ENCODE measurements at regions not wholly inside any gene's neighbourhood (a gene's known extent, or its start where the extent isn't known, plus 50 kb on each side); places are given as distances from the start of the nearest gene placed in this dataset.

DNA sequence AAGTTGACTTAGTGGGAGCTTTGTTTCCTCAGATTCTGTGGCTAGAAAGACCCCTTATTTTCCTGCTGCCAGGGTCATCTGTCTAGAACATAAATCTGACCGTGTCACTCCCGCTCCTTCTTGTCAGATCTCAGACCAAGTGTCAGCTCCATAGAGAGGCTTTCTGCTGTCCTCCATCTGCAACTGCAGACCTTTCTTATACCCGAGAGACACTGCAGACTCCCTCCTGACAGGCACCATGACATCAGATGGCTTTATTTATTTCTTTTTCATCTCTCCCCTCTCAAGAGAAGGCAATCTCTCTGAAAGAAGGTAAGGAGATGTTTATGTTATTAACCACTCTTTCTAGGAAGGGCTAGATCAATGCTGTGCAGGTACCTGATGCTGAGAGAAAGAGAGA is 726.5 kb downstream of the UQCRFS1 start:
- no peak overlapping the region for H2BK5ac ChIP-seq (ENCODE audit: low read length)
- no peak overlapping the region for H2BK15ac ChIP-seq (replicated peaks; ENCODE audit: low read depth)
- H3K79me1 ChIP-seq (ENCODE audit: low read length), result no peaks in the 10 kb centered on the region
- no peaks in the 10 kb centered on the region for H3K4me1 ChIP-seq (ENCODE audit: control insufficient read depth, low read depth, low read length)
- no peak overlapping the region for H2AK5ac ChIP-seq (ENCODE audit: low read length)
- H3K23ac ChIP-seq (ENCODE audit: low read length), result no peak overlapping the region
- no CpG with 5 or more reads among the region's 3 CpGs for WGBS (ENCODE audit: extremely low coverage, insufficient coverage, low lambda C conversion rate)
- H3K27ac ChIP-seq (ENCODE audit: low read depth, low read length), result no peak overlapping the region
- DNase-seq, result no peak
- no peak overlapping the region for H3K4me2 ChIP-seq (ENCODE audit: low read length)
- H3K27me3 ChIP-seq (ENCODE audit: insufficient read depth, low read length, poor library complexity), result no peaks in the 10 kb centered on the region
- no peak overlapping the region for H3K4me3 ChIP-seq (ENCODE audit: low read length)
- no peaks in the 10 kb centered on the region for H3K36me3 ChIP-seq (ENCODE audit: control insufficient read depth, insufficient read depth, low read length)
- no peak overlapping the region for H3K18ac ChIP-seq (ENCODE audit: low read length)
- no peak overlapping the region for H3K56ac ChIP-seq (ENCODE audit: low read length)
- H4K5ac ChIP-seq (ENCODE audit: low read length), result no peak overlapping the region
- H3K79me2 ChIP-seq (ENCODE audit: control insufficient read depth, insufficient read depth, low read length), result no peaks in the 10 kb centered on the region
- H3K4ac ChIP-seq (ENCODE audit: low read depth, low read length), result no peak overlapping the region
- no peak overlapping the region for H3K9ac ChIP-seq (ENCODE audit: low read length)
- H2BK120ac ChIP-seq (ENCODE audit: low read depth, low read length), result no peak overlapping the region
- H4K8ac ChIP-seq (ENCODE audit: low read depth, low read length), result no peak overlapping the region

DNA sequence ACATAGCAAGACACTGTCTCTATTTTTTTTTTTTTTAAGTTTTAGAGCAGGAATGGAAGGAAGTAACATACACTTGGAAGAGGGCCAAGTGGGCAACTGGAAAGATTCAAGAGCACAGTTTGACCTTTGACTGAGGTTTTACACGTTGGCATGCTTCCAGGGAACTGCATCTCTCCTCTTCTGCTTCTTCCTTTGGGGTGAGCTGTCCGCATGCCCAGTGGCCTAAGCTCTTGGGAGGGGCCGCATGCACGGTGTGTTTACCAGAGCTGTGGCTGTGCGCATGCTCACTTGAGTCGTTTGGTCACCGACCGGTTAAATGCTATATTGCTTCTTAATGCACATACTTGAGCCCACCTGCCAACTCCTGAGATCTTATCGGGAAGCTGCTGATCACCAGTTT is 727.7 kb downstream of the UQCRFS1 start:
- H4K5ac ChIP-seq (ENCODE audit: low read length), result no peak overlapping the region
- no peaks in the 10 kb centered on the region for H3K79me2 ChIP-seq (ENCODE audit: control insufficient read depth, insufficient read depth, low read length)
- H3K27me3 ChIP-seq (ENCODE audit: insufficient read depth, low read length, poor library complexity), result no peaks in the 10 kb centered on the region
- no peak overlapping the region for H3K9ac ChIP-seq (ENCODE audit: low read length)
- H2AK5ac ChIP-seq (ENCODE audit: low read length), result no peak overlapping the region
- no peak overlapping the region for H3K18ac ChIP-seq (ENCODE audit: low read length)
- no peaks in the 10 kb centered on the region for H3K79me1 ChIP-seq (ENCODE audit: low read length)
- H3K4me2 ChIP-seq (ENCODE audit: low read length), result no peak overlapping the region
- H2BK120ac ChIP-seq (ENCODE audit: low read depth, low read length), result no peak overlapping the region
- H2BK5ac ChIP-seq (ENCODE audit: low read length), result no peak overlapping the region
- no peaks in the 10 kb centered on the region for H3K36me3 ChIP-seq (ENCODE audit: control insufficient read depth, insufficient read depth, low read length)
- no peak overlapping the region for H4K8ac ChIP-seq (ENCODE audit: low read depth, low read length)
- H3K4me1 ChIP-seq (ENCODE audit: control insufficient read depth, low read depth, low read length), result no peaks in the 10 kb centered on the region
- no peak overlapping the region for H3K4ac ChIP-seq (ENCODE audit: low read depth, low read length)
- no peak for DNase-seq
- H3K23ac ChIP-seq (ENCODE audit: low read length), result no peak overlapping the region
- H3K27ac ChIP-seq (ENCODE audit: low read depth, low read length), result no peak overlapping the region
- H3K56ac ChIP-seq (ENCODE audit: low read length), result no peak overlapping the region
- WGBS (ENCODE audit: extremely low coverage, insufficient coverage, low lambda C conversion rate), result no CpG with 5 or more reads among the region's 9 CpGs
- H3K4me3 ChIP-seq (ENCODE audit: low read length), result no peak overlapping the region
- no peak overlapping the region for H2BK15ac ChIP-seq (replicated peaks; ENCODE audit: low read depth)

DNA sequence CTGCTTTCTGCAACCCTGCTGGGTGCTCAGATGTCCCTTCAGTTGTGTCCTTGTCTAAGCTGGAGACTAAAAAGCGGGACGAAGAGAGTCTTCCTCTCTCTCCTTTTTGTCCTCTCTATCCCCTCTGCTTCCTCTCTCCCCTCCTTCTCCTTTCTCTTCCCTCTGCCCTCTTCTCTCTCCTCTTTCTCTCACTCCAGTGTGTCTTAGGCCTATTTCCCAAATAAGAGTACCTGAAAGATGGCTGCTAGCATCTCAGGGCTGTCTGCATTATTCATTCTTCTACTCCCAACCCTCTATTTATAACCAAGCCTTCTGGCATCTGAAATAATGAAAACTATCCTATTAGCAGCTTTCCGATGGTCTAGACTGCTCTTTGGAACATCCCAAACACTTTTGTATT is 729.8 kb downstream of the UQCRFS1 start:
- Histone ChIP-seq H3K27ac (ENCODE audit: low read depth, low read length) (no peak overlapping the region), H4K8ac (ENCODE audit: low read depth, low read length) (no peak overlapping the region), H3K79me1 (ENCODE audit: low read length) (no peaks in the 10 kb centered on the region), H3K4me3 (ENCODE audit: low read length) (no peak overlapping the region), H2AK5ac (ENCODE audit: low read length) (no peak overlapping the region), H3K4me2 (ENCODE audit: low read length) (no peak overlapping the region), H3K56ac (ENCODE audit: low read length) (no peak overlapping the region), H2BK15ac (replicated peaks; ENCODE audit: low read depth) (no peak overlapping the region), H3K18ac (ENCODE audit: low read length) (no peak overlapping the region), H4K5ac (ENCODE audit: low read length) (no peak overlapping the region), H2BK120ac (ENCODE audit: low read depth, low read length) (no peak overlapping the region), H3K36me3 (ENCODE audit: control insufficient read depth, insufficient read depth, low read length) (no peaks in the 10 kb centered on the region), H3K79me2 (ENCODE audit: control insufficient read depth, insufficient read depth, low read length) (no peaks in the 10 kb centered on the region), H3K23ac (ENCODE audit: low read length) (no peak overlapping the region), H2BK5ac (ENCODE audit: low read length) (no peak overlapping the region), H3K4ac (ENCODE audit: low read depth, low read length) (no peak overlapping the region), H3K27me3 (ENCODE audit: insufficient read depth, low read length, poor library complexity) (no peaks in the 10 kb centered on the region), H3K9ac (ENCODE audit: low read length) (no peak overlapping the region), H3K4me1 (ENCODE audit: control insufficient read depth, low read depth, low read length) (no peaks in the 10 kb centered on the region)
- DNase-seq, result no peak
- no CpG with 5 or more reads among the region's 3 CpGs for WGBS (ENCODE audit: extremely low coverage, insufficient coverage, low lambda C conversion rate)

DNA sequence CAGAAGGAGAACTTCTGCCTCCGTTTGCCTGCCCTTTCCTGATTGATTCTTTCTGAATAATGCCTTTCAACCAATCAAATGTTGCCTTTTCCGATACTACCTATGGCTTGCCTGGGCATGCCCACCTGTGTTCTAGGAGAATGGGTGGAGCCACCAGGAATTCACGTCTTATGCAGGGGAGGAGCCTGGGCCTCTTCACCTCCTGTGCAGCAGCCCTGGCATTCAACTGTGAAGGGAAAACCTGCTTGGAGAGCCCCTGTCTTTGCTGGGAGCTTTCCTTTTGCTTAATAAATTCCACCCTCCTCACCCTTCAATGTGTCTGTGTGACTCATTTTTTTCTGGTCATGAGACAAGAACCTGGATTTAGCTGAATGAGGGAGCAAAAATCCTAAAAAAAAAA is 730.7 kb downstream of the UQCRFS1 start:
- no peaks in the 10 kb centered on the region for H3K79me1 ChIP-seq (ENCODE audit: low read length)
- H3K27ac ChIP-seq (ENCODE audit: low read depth, low read length), result no peak overlapping the region
- H3K79me2 ChIP-seq (ENCODE audit: control insufficient read depth, insufficient read depth, low read length), result no peaks in the 10 kb centered on the region
- no peak overlapping the region for H2AK5ac ChIP-seq (ENCODE audit: low read length)
- no peak overlapping the region for H2BK5ac ChIP-seq (ENCODE audit: low read length)
- H3K4me3 ChIP-seq (ENCODE audit: low read length), result no peak overlapping the region
- H3K23ac ChIP-seq (ENCODE audit: low read length), result no peak overlapping the region
- no peak overlapping the region for H3K56ac ChIP-seq (ENCODE audit: low read length)
- no peaks in the 10 kb centered on the region for H3K4me1 ChIP-seq (ENCODE audit: control insufficient read depth, low read depth, low read length)
- no peak overlapping the region for H3K4me2 ChIP-seq (ENCODE audit: low read length)
- H4K5ac ChIP-seq (ENCODE audit: low read length), result no peak overlapping the region
- H4K8ac ChIP-seq (ENCODE audit: low read depth, low read length), result no peak overlapping the region
- DNase-seq, result peak; percentile 66
- no peaks in the 10 kb centered on the region for H3K36me3 ChIP-seq (ENCODE audit: control insufficient read depth, insufficient read depth, low read length)
- no peak overlapping the region for H3K18ac ChIP-seq (ENCODE audit: low read length)
- H2BK120ac ChIP-seq (ENCODE audit: low read depth, low read length), result no peak overlapping the region
- no peaks in the 10 kb centered on the region for H3K27me3 ChIP-seq (ENCODE audit: insufficient read depth, low read length, poor library complexity)
- no peak overlapping the region for H3K9ac ChIP-seq (ENCODE audit: low read length)
- no peak overlapping the region for H2BK15ac ChIP-seq (replicated peaks; ENCODE audit: low read depth)
- WGBS (ENCODE audit: extremely low coverage, insufficient coverage, low lambda C conversion rate), result no CpG with 5 or more reads among the region's 3 CpGs
- no peak overlapping the region for H3K4ac ChIP-seq (ENCODE audit: low read depth, low read length)

DNA sequence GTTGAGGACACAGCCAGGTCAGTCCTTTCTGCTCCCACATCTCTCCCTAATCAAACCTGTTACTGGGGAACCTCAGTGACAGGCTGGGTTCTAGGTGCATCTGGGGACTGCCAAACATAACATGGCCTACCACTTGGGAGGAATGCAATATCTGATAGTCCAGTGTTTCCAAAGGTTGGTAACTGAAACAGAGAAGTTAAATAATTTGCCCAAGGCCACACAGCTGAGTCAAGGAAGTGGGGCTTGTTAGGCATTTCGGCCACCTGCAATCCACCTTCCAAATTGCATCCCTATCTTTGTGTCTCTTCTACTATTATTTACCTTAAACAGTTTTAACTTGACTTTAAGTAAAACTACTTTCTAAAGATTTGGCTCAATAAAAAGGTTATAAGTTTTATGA is 731.3 kb downstream of the UQCRFS1 start:
- H3K4me2 ChIP-seq (ENCODE audit: low read length), result no peak overlapping the region
- no peak for DNase-seq
- H3K56ac ChIP-seq (ENCODE audit: low read length), result no peak overlapping the region
- no peaks in the 10 kb centered on the region for H3K36me3 ChIP-seq (ENCODE audit: control insufficient read depth, insufficient read depth, low read length)
- H3K23ac ChIP-seq (ENCODE audit: low read length), result peak overlapping the region; percentile 48
- peak overlapping the region; percentile 22 for H3K18ac ChIP-seq (ENCODE audit: low read length)
- WGBS (ENCODE audit: extremely low coverage, insufficient coverage, low lambda C conversion rate), result no CpG with 5 or more reads among the region's 1 CpG
- H4K5ac ChIP-seq (ENCODE audit: low read length), result no peak overlapping the region
- peak overlapping the region; percentile 41 for H3K4ac ChIP-seq (ENCODE audit: low read depth, low read length)
- H3K9ac ChIP-seq (ENCODE audit: low read length), result no peak overlapping the region
- no peak overlapping the region for H2AK5ac ChIP-seq (ENCODE audit: low read length)
- no peaks in the 10 kb centered on the region for H3K4me1 ChIP-seq (ENCODE audit: control insufficient read depth, low read depth, low read length)
- H3K79me1 ChIP-seq (ENCODE audit: low read length), result no peaks in the 10 kb centered on the region
- no peaks in the 10 kb centered on the region for H3K79me2 ChIP-seq (ENCODE audit: control insufficient read depth, insufficient read depth, low read length)
- H3K4me3 ChIP-seq (ENCODE audit: low read length), result no peak overlapping the region
- H2BK120ac ChIP-seq (ENCODE audit: low read depth, low read length), result no peak overlapping the region
- H2BK15ac ChIP-seq (replicated peaks; ENCODE audit: low read depth), result no peak overlapping the region
- H2BK5ac ChIP-seq (ENCODE audit: low read length), result peak overlapping the region; percentile 2
- no peaks in the 10 kb centered on the region for H3K27me3 ChIP-seq (ENCODE audit: insufficient read depth, low read length, poor library complexity)
- H4K8ac ChIP-seq (ENCODE audit: low read depth, low read length), result no peak overlapping the region
- no peak overlapping the region for H3K27ac ChIP-seq (ENCODE audit: low read depth, low read length)

DNA sequence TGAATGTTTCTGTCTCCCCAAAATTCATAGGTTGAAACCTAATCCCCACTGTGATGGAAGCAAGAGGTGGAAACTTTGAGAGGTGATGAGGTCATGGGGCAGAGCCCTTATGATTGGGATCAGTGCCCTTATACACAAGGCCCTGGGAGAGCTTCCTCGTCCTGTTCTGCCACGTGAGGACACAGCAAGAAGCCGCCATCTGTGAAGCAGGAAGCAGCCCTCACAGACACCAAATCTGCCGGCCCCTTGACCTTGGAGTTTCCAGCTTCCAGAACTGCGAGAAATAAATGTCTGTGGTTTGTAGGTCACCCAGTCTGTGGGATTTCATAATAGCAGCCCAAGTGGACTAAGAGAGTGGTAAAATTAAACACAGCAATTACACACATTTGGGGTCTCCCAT is 737.4 kb downstream of the UQCRFS1 start:
- H3K23ac ChIP-seq (ENCODE audit: low read length), result no peak overlapping the region
- H3K79me2 ChIP-seq (ENCODE audit: control insufficient read depth, insufficient read depth, low read length), result no peaks in the 10 kb centered on the region
- H2BK15ac ChIP-seq (replicated peaks; ENCODE audit: low read depth), result no peak overlapping the region
- no peak overlapping the region for H4K8ac ChIP-seq (ENCODE audit: low read depth, low read length)
- H3K4me3 ChIP-seq (ENCODE audit: low read length), result no peak overlapping the region
- no peak overlapping the region for H2BK120ac ChIP-seq (ENCODE audit: low read depth, low read length)
- H4K5ac ChIP-seq (ENCODE audit: low read length), result no peak overlapping the region
- H3K36me3 ChIP-seq (ENCODE audit: control insufficient read depth, insufficient read depth, low read length), result no peaks in the 10 kb centered on the region
- H3K27me3 ChIP-seq (ENCODE audit: insufficient read depth, low read length, poor library complexity), result no peaks in the 10 kb centered on the region
- DNase-seq, result no peak
- no peak overlapping the region for H3K4me2 ChIP-seq (ENCODE audit: low read length)
- H3K79me1 ChIP-seq (ENCODE audit: low read length), result no peaks in the 10 kb centered on the region
- H2BK5ac ChIP-seq (ENCODE audit: low read length), result no peak overlapping the region
- no peak overlapping the region for H3K4ac ChIP-seq (ENCODE audit: low read depth, low read length)
- H3K56ac ChIP-seq (ENCODE audit: low read length), result no peak overlapping the region
- WGBS (ENCODE audit: extremely low coverage, insufficient coverage, low lambda C conversion rate), result no CpG with 5 or more reads among the region's 5 CpGs
- no peak overlapping the region for H2AK5ac ChIP-seq (ENCODE audit: low read length)
- no peak overlapping the region for H3K9ac ChIP-seq (ENCODE audit: low read length)
- H3K27ac ChIP-seq (ENCODE audit: low read depth, low read length), result no peak overlapping the region
- no peak overlapping the region for H3K18ac ChIP-seq (ENCODE audit: low read length)
- H3K4me1 ChIP-seq (ENCODE audit: control insufficient read depth, low read depth, low read length), result no peaks in the 10 kb centered on the region

Data from mesendoderm (in vitro differentiated cells).